ENCODE measurements at regions not wholly inside any gene's neighbourhood (a gene's known extent, or its start where the extent isn't known, plus 50 kb on each side); places are given as distances from the start of the nearest gene placed in this dataset.

GRCh38 chr16:9225527-9226316, 134.3 kb downstream of the HAPSTR1 start:
- peak; percentile 13 for DNase-seq
- Mint-ChIP-seq H3K9me3 (ENCODE audit: low read depth) (peaks cover 2% of the 10 kb centered on the region), H3K4me1 (no peaks in the 10 kb centered on the region), H3K27me3 (peaks cover 4% of the 10 kb centered on the region), H3K4me3 (no peak overlapping the region), H3K36me3 (ENCODE audit: low read depth) (no peaks in the 10 kb centered on the region), H3K27ac (no peak overlapping the region)
- POLR2A ChIA-PET, result no interaction called here
- no peak for ATAC-seq
- CTCF ChIA-PET, result no interaction called here
- intact Hi-C loops (cut with DNase I, micrococcal nuclease), result loop anchor here in 1 of 2 experiments (1.0 kb wide), 1 partner anchor 86 kb away; no protein-coding TSS in a partner anchor

GRCh38 chr16:9226924-9227323, 135.5 kb downstream of the HAPSTR1 start:
- CTCF ChIA-PET, result interaction anchor here (0.6 kb wide), 2 partner anchors 67 to 643 kb away, joined by 3 to 5 read pairs; no protein-coding TSS in a partner anchor
- Mint-ChIP-seq H3K27me3 (peaks cover 4% of the 10 kb centered on the region), H3K27ac (no peak overlapping the region), H3K4me3 (no peak overlapping the region), H3K36me3 (ENCODE audit: low read depth) (no peaks in the 10 kb centered on the region), H3K9me3 (ENCODE audit: low read depth) (peaks cover 2% of the 10 kb centered on the region), H3K4me1 (no peaks in the 10 kb centered on the region)
- POLR2A ChIA-PET, result interaction anchor here (0.7 kb wide), 1 partner anchor 1116 kb away, joined by 4 read pairs; no protein-coding TSS in a partner anchor
- intact Hi-C loops (cut with DNase I, micrococcal nuclease), result no loop called here
- ATAC-seq (no peak), DNase-seq (no peak)

GRCh38 chr16:9231039-9231438, 139.6 kb downstream of the HAPSTR1 start:
- Mint-ChIP-seq H3K9me3 (ENCODE audit: low read depth) (no peaks in the 10 kb centered on the region), H3K4me1 (no peaks in the 10 kb centered on the region), H3K27me3 (peaks cover 5% of the 10 kb centered on the region), H3K4me3 (no peak overlapping the region), H3K36me3 (ENCODE audit: low read depth) (no peaks in the 10 kb centered on the region), H3K27ac (no peak overlapping the region)
- ATAC-seq, result no peak
- ChIA-PET CTCF (interaction anchor here (0.6 kb wide), 1 partner anchor 1876 kb away, joined by 4 read pairs; no protein-coding TSS in a partner anchor), POLR2A (no interaction called here)
- DNase-seq, result no peak
- intact Hi-C loops (cut with DNase I, micrococcal nuclease), result no loop called here

- Mint-ChIP-seq H3K27me3 (peaks cover 4% of the 10 kb centered on the region), H3K9me3 (ENCODE audit: low read depth) (no peaks in the 10 kb centered on the region), H3K36me3 (ENCODE audit: low read depth) (no peaks in the 10 kb centered on the region), H3K4me3 (no peak overlapping the region), H3K4me1 (no peaks in the 10 kb centered on the region), H3K27ac (no peak overlapping the region)
- CTCF ChIA-PET, result no interaction called here
- intact Hi-C loops (cut with DNase I, micrococcal nuclease), result no loop called here
- DNase-seq, result no peak
- POLR2A ChIA-PET, result no interaction called here
- ATAC-seq, result no peak
These were observed 140.8 kb downstream of the HAPSTR1 start for GRCh38 chr16:9232102-9232770.

- peaks cover 2% of the 10 kb centered on the region for H3K27me3 Mint-ChIP-seq
- intact Hi-C loops (cut with DNase I, micrococcal nuclease), result no loop called here
- ChIA-PET POLR2A (no interaction called here), CTCF (no interaction called here)
- no peaks in the 10 kb centered on the region for H3K36me3 Mint-ChIP-seq (ENCODE audit: low read depth)
- H3K4me3 Mint-ChIP-seq, result no peak overlapping the region
- peaks cover 5% of the 10 kb centered on the region for H3K9me3 Mint-ChIP-seq (ENCODE audit: low read depth)
- ATAC-seq, result no peak
- DNase-seq, result no peak
- no peaks in the 10 kb centered on the region for H3K4me1 Mint-ChIP-seq
- H3K27ac Mint-ChIP-seq, result no peak overlapping the region
These were observed 144.4 kb downstream of the HAPSTR1 start for GRCh38 chr16:9235867-9236266.

- CTCF ChIA-PET, result interaction anchor here (1.1 kb wide), 1 partner anchor 894 kb away, joined by 4 read pairs; no protein-coding TSS in a partner anchor
- intact Hi-C loops (cut with DNase I, micrococcal nuclease), result no loop called here
- DNase-seq, result no peak
These were observed 144.9 kb downstream of the HAPSTR1 start for GRCh38 chr16:9236319-9236718.

GRCh38 chr16:9238346-9238745, 146.9 kb downstream of the HAPSTR1 start:
- no peaks in the 10 kb centered on the region for H3K4me1 Mint-ChIP-seq
- H3K27ac Mint-ChIP-seq, result no peak overlapping the region
- peaks cover 2% of the 10 kb centered on the region for H3K27me3 Mint-ChIP-seq
- POLR2A ChIA-PET, result no interaction called here
- CTCF ChIA-PET, result interaction anchor here (1.6 kb wide), 1 partner anchor 20 kb away, joined by 7 read pairs; no protein-coding TSS in a partner anchor
- no peak overlapping the region for H3K4me3 Mint-ChIP-seq
- no peaks in the 10 kb centered on the region for H3K36me3 Mint-ChIP-seq (ENCODE audit: low read depth)
- ATAC-seq (no peak), DNase-seq (no peak)
- H3K9me3 Mint-ChIP-seq (ENCODE audit: low read depth), result peaks cover 5% of the 10 kb centered on the region
- intact Hi-C loops (cut with DNase I, micrococcal nuclease), result no loop called here

More at GRCh38 chr16:9236319-9236718, 144.9 kb downstream of the HAPSTR1 start:
- Mint-ChIP-seq H3K4me3 (no peak overlapping the region), H3K27ac (no peak overlapping the region), H3K9me3 (ENCODE audit: low read depth) (peaks cover 5% of the 10 kb centered on the region), H3K36me3 (ENCODE audit: low read depth) (no peaks in the 10 kb centered on the region), H3K27me3 (peaks cover 2% of the 10 kb centered on the region), H3K4me1 (no peaks in the 10 kb centered on the region)
- POLR2A ChIA-PET, result no interaction called here
- ATAC-seq, result no peak

GRCh38 chr16:9241177-9241576, 149.7 kb downstream of the HAPSTR1 start:
- CTCF ChIA-PET, result interaction anchor here (0.7 kb wide), 1 partner anchor 687 kb away, joined by 3 read pairs; no protein-coding TSS in a partner anchor
- POLR2A ChIA-PET, result no interaction called here
- intact Hi-C loops (cut with DNase I, micrococcal nuclease), result no loop called here

GRCh38 chr16:9248162-9248561, 156.7 kb downstream of the HAPSTR1 start:
- intact Hi-C loops (cut with DNase I, micrococcal nuclease), result no loop called here
- ATAC-seq (no peak), DNase-seq (no peak)
- Mint-ChIP-seq H3K4me3 (no peak overlapping the region), H3K4me1 (no peaks in the 10 kb centered on the region), H3K27me3 (peaks cover 6% of the 10 kb centered on the region), H3K27ac (no peak overlapping the region), H3K36me3 (ENCODE audit: low read depth) (no peaks in the 10 kb centered on the region), H3K9me3 (ENCODE audit: low read depth) (no peaks in the 10 kb centered on the region)
- ChIA-PET CTCF (interaction anchor here (0.6 to 1.0 kb wide), 2 partner anchors 8 to 117 kb away, joined by 3 read pairs; no protein-coding TSS in a partner anchor), POLR2A (no interaction called here)

More at GRCh38 chr16:9241177-9241576, 149.7 kb downstream of the HAPSTR1 start:
- H3K4me1 Mint-ChIP-seq, result no peaks in the 10 kb centered on the region
- H3K4me3 Mint-ChIP-seq, result no peak overlapping the region
- H3K9me3 Mint-ChIP-seq (ENCODE audit: low read depth), result peaks cover 5% of the 10 kb centered on the region
- no peaks in the 10 kb centered on the region for H3K27me3 Mint-ChIP-seq
- no peaks in the 10 kb centered on the region for H3K36me3 Mint-ChIP-seq (ENCODE audit: low read depth)
- ATAC-seq (no peak), DNase-seq (no peak)
- no peak overlapping the region for H3K27ac Mint-ChIP-seq

- ChIA-PET POLR2A (no interaction called here), CTCF (interaction anchor here (0.6 kb wide), 1 partner anchor 49 kb away, joined by 3 read pairs; no protein-coding TSS in a partner anchor)
- intact Hi-C loops (cut with DNase I, micrococcal nuclease), result no loop called here
- ATAC-seq, result no peak
- no peaks in the 10 kb centered on the region for H3K9me3 Mint-ChIP-seq (ENCODE audit: low read depth)
- H3K4me3 Mint-ChIP-seq, result no peak overlapping the region
- no peak for DNase-seq
- H3K27me3 Mint-ChIP-seq, result peaks cover 10% of the 10 kb centered on the region
- no peak overlapping the region for H3K27ac Mint-ChIP-seq
- H3K4me1 Mint-ChIP-seq, result no peaks in the 10 kb centered on the region
- no peaks in the 10 kb centered on the region for H3K36me3 Mint-ChIP-seq (ENCODE audit: low read depth)
These were observed 158.1 kb downstream of the HAPSTR1 start for GRCh38 chr16:9249534-9249933.

- peaks cover 15% of the 10 kb centered on the region for H3K27me3 Mint-ChIP-seq
- POLR2A ChIA-PET, result no interaction called here
- no peak for ATAC-seq
- intact Hi-C loops (cut with DNase I, micrococcal nuclease), result no loop called here
- H3K36me3 Mint-ChIP-seq (ENCODE audit: low read depth), result no peaks in the 10 kb centered on the region
- no peaks in the 10 kb centered on the region for H3K4me1 Mint-ChIP-seq
- CTCF ChIA-PET, result interaction anchor here (0.6 kb wide), 1 partner anchor 112 kb away, joined by 3 read pairs; no protein-coding TSS in a partner anchor
- DNase-seq, result no peak
- H3K9me3 Mint-ChIP-seq (ENCODE audit: low read depth), result no peaks in the 10 kb centered on the region
- H3K4me3 Mint-ChIP-seq, result no peak overlapping the region
- no peak overlapping the region for H3K27ac Mint-ChIP-seq
These were observed 159.6 kb downstream of the HAPSTR1 start for GRCh38 chr16:9251026-9251425.

All from activated CD4-positive, alpha-beta T cell treated with anti-CD3 and anti-CD28 coated beads for 36 hours (primary cell).